Stimulated activated CD8-positive, alpha-beta memory T cell treated with anti-CD3 and anti-CD28 coated beads, Interleukin-7, amount 100 ng/mL, for 24 hours (primary cell): ENCODE measurements at regions not wholly inside any gene's neighbourhood (a gene's known extent, or its start where the extent isn't known, plus 50 kb on each side); places are given as distances from the start of the nearest gene placed in this dataset.

ENCODE experiments used
- DNase-seq: peaks from one replicate; pipeline ENCODE4 v3.0.0-alpha.2; 2020; ENCODE audit warnings: low read depth

DNA sequence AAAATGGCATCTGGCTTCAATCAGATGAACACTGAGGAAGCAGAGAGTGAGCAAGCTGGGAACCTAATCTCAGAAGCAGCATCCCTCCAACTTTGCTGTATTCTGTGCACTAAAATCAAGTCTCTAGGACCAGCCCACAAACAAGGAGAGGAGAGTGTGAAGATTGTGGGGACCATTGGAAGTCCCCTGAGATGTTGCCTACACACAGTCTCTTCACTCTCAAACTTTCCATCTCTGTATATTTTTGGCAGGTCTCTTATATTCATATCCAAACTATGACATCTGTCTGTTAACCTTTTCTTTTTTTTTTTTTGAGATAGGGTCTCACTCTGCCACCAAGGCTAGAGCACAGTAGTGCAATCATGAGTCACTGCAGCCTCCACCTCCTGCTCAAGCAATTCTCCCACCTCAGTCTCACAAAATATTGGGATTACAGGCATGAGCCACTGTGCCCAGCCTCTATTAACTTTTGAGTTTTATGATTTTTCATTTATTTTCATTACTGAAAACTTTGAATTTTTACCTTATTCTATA lies 1096.4 kb downstream of the TBC1D22A start:
- no peak for DNase-seq

DNA sequence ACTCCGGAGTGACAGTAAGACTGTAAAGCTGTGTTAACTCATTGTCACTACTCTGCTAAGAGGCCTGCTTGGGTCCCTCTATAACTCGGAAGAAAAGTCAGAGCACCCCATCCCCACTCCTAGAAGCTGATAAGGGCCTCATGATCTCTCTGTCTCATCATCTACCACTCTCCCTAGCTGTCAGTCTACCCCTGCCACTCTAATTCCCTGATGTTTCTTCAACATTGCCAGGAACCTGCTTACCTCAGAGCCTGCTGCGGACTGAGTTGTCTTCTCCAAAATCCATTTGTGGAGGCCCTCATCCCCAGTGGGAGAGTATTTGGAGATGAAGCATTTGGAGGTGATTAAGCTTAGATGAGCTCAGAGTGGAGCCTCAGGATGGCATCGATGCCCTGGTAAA lies 1092.2 kb downstream of the TBC1D22A start:
- no peak for DNase-seq

DNA sequence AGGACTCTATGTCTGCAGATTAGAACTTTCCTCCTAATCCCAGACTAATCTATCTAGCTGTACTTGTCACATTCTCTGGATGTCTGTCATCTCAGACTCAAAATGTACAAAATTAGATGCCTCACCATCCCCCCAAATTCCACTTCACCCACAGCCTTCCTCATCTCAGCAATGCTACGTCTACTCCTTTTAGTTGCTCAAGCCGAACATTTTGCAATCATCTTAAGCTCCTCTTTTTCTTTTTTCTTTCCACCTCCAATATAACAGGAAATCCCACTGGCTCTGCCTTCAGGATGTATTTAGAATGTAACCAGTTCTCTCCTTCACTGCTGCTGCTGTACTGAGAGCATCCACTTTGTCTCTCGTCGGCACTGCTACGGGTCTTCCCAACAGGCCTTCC lies 1091.8 kb downstream of the TBC1D22A start:
- no peak for DNase-seq

DNA sequence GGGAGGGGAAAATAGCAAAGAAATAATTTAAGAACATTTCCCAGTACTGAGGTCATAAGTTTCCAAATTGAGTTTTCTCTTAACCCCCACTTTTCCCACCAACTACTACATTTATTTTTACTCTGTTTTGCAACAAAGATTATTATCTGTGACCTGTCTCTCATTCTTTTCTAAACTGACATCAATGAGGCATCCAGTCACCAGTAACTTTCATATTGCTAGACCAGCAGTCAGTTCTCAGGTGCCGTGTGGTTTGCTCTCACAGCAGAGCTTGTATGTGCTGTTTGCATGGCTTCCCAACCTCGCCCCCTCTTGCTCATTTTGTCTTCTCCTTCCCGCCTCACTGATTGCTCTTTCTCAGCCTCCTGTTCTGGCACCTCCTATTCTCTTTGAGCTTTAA lies 1091.3 kb downstream of the TBC1D22A start:
- DNase-seq = no peak

DNA sequence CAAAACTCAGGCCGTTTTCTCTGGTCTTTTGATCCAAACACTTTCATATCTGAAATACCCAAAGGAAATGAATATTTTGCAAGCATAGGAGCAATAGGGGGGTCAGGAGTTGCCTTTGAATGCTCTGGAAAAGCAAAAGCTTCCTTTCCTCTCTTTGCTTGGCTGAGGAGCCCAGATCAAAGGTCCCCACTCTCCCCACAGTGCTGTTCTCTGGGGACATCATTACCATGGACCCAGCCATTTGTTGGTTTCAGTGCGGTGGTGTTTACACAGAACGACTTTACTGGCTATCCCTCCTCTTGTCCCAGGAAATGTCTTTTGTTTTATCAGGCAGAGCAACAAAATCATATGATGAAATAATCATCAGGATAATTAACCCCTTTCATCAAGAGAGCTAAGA lies 1089.1 kb downstream of the TBC1D22A start:
- no peak for DNase-seq

DNA sequence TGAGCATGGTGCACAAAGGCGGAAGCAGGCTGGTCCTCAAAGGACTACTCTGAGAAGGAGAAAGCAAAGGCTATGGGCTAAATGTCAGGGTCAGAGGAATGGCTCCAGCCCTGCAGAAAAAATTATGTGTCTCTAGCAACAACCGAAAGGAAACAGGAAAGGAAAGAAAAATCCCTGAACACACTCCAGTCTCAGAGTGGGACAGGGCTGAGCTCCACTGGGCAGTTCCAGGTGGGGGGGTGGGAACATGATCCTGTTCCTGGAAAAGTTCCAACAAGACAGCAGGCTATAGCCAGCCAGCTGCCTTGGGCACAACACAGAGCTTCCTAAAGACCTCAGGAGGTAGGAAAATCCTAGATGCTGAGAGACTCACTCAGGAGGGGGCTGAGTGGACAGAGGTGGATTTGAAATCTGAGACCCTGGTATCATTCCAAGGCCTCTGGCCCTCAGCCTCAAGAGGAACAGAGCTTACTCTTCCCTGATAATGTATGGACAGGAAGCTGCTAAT lies 1088.2 kb downstream of the TBC1D22A start:
- no peak for DNase-seq

DNA sequence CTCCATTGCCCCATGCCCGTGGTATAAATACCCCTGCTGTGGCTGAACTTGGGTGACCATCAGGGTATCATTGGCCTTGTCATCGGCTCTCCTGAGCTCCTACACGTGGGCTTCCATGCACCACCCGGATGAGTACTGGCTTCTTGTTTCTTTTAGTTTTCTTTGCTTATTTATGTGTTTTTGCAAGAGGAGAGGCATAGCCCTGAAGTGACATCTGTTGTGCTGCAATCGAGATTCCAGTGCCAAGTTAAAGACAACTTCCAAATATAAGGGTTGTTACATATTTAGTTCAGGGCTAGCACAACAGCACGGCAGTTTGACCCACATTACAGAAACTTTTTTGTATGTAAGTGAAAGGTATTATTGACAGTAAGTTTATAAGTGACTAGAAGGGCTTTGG lies 1087.1 kb downstream of the TBC1D22A start:
- no peak for DNase-seq

DNA sequence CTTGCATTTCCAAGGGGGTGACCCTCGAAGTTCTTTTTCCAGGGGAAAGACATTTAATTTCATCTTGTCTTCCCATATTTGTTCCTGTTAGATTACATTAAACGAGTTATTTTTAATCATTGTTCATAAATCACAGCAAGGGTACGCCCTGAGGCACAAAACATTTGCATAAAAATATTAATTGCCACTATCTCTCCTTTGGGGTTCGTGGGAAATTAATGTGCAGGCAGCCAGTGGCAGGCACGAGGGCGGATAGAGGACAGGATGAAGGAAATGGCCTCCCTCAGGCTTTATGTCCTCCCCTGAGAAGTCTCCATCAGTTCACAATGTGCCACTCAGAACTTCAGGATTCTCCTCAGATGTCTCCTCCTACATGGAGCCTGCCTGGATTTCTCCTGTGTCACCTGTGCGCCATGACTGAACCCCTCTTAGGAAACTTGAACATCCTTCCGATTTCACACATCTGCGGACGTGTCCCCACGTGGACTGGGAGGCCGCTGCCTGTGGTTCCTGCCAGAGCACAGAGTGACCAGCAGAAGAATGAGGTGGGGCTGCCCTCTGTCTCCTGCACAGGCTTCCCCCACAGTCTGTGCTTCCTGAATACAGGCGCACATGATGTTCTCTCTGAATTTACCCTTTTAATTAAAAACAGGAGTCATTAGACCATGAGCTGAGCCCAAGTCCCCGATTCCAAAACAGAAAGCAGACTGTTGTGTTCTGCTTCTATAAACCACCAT lies 1085.9 kb downstream of the TBC1D22A start:
- DNase-seq = no peak

DNA sequence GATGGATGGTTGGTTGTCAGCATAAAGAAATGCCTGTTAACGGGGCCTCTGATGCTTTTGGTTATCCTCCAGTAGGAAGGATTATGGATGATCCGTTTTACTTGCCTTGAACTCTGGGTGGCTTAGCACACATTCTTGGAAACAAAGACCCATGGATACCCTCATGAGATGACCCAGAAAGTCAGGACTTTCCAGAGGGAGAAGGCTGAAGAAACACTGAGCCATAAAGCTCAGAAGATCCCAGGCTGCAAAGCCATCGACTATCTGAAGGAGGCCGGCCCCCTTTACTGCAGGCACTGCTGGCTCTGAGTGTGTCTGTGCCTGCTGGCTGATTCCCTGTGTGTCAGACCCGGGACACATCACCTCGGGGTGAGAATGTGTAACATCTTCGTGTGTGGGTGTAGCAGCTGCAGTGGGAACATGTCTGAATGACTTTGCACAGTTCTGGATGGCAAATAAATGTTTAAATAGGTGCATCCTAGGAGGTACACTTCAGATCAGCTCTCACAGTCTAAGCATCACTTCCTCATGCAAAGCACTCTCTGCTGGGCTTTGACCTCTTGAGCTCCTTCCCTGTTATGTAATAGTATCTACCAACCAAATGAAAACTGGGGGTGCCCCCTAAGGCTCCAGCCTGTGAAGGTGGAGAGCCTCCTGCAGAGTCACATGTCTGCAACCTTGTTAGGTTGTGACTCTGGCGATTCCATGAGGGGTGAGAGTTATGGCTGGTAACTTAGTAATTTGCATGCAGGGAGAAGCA lies 1084.9 kb downstream of the TBC1D22A start:
- DNase-seq = no peak

DNA sequence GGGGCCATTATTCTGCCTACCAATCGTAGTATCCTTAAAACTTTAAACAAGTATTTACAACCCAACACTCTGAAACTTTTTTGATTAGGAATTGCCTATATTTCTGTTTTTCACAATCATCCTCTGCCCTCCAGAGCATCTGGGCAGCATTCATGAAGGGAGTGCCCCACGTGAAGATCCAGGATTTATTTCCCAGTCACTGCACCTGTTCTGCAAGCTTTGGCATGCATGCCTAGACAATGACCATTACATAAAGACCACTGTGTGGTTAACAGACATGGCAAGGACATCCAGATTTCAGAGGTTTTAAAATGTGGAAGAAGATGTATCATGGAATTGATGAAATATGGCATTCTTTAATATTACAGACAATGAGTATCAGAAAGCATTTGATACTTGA lies 1083.8 kb downstream of the TBC1D22A start:
- DNase-seq = no peak

DNA sequence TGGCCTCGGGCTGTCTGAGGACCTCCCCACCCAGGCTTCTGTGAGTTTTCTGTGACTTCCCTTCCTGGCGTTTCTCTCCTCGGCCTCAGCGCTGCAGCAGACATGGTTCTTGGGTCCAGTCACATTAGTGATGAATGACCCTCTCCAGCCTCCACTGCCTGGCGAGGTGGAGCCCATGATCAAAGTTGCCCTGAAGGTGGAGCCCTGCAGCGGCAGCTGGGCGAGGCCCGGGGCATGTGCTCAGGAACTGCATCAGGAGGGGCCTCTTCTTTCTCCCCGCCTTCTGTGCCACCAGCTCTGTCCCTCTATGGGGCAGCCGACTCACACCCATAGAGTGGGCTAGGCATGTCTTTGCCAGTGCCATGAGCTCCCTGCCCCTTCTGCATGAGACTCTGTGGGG lies 1079.7 kb downstream of the TBC1D22A start:
- DNase-seq = no peak

DNA sequence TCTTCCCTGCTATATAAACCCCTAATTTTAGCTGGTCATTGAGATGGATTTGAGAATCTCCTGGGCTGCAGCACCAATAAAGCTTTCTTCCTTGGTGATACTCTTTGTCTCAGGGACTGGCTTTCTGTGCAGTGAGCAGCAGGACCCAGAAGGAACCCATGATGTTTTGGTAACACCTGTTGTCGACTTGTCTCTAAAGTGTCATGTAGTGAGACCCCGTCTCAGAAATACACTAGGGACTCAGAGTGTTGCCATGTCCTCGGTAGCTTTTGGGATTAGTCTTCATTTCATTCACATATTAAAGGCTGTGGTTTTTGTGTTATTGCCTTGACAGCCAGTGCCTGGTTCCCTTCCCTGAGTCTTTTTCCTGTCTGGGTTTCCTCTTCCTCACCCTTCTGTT lies 1078.7 kb downstream of the TBC1D22A start:
- no peak for DNase-seq

DNA sequence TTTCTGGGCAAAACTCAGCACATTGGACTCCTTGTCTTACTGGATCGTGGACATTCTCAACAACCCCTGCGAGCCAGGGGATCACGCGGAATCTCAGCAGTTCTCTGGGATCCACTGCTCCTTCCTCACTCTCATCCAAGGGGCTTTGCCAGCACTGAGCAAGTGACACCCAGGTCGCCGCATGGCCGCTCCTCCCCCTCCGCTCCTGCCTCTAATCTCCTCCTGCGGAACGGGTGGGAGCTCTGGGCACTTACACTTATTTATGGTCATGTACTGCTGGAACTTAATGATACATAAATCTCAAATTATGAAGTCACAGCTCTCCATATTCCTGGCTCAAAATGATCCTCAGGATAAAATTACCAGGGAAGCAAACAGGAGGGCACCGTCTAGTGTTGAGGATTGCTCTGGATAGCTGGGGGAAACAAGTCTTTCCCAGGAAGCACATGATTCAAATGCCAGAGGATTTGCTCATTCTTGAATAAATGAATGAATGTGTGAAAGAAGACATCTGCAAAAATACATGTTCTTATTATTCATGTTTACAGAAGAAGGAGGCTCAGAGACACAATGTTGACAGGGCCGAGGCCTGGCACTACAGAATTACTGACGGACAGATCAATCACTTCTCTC lies 1077.3 kb downstream of the TBC1D22A start:
- DNase-seq = no peak

DNA sequence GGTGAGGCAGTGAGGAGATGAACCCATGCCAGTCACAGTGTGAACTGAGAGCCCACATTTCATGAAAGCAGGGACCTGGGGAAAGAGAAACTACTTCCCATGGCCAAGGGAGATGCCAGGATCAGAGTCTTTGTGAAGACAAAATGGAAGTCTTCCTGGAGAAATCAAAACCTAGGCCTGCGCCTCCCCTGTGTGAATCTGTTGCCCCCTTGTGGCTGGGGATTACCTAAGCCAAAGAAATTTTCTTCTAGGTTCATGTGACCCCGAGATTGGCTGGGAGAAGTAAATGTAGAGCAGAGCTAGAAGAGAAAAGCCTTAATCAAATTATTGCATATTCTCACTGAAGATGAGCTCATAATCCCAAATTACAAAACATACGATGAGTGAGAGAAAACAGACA lies 1075.3 kb downstream of the TBC1D22A start:
- no peak for DNase-seq

DNA sequence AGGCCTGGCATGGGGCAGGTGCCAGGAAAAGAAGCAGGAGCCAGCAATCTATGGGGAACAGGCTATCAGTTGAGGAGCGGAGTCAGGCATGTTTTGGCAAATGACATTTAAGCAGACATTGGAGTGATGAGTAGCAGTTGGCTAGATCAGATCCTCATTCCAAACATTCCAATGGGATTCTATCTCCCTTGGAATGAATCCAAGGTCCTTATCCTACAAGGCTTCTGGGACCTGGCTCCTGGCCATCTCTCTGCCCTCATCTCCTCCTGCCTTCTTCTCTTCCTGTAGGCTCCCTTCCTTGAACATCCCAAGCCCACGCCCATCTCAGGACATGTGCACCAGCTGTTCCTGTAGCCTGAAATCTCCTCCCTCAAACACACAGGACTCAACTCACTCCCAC lies 1074.5 kb downstream of the TBC1D22A start:
- no peak for DNase-seq

DNA sequence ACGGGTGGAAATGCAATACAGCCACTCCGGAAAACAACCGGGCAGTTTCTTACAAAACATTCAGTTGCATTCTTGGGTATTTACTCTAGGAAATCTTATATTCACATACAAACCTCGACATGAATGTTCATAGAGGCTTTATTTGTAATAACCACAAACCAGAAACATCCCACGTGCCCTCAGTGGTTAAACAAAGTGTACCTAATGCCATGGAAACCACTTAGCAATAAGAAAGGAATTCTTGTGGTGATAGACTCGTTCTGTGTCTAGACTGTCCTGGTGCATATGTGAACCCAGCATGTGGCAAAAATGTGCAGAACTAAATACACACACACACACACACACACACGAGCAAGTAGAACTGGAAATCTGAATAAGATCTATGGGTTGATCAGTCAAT lies 1073.3 kb downstream of the TBC1D22A start:
- DNase-seq = no peak

DNA sequence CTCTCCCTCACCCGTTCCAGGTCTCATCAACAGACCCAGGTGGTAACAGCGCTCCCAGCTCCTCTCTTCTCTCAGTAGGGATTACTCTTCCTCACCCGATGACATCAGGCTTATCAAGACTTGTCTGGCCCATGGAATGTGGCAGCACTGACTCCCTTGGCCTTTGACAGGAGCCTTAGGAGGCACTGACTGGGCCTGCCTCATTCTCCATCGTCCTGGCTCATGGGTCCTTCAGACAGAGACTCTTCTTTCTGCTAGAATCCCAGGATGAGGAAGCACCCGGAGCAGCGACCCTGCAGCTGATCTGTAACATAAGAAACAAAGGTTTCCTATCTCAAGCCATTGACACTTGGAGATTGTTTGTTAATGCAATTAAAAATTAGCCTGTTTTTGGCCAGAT lies 1063.6 kb downstream of the TBC1D22A start:
- DNase-seq = no peak

DNA sequence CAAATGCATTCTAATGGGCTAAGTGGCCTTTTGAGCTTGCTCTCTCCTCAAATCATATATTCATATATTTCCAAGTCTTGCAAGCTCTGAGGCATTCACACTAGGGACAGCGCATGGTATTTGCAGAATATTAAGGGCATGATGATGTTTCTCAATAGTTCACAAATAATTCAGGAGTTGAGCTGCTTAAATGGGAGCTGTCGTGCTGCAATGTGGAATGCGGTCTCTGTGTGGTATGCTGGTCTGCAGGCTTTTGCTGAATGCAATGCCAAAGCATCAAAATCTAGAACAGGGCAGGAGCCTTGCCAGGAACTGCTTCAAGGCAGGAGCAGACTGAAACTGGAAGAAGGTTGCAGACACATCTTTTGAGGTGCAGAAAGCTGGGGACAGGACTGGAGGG lies 1060.0 kb downstream of the TBC1D22A start:
- no peak for DNase-seq

DNA sequence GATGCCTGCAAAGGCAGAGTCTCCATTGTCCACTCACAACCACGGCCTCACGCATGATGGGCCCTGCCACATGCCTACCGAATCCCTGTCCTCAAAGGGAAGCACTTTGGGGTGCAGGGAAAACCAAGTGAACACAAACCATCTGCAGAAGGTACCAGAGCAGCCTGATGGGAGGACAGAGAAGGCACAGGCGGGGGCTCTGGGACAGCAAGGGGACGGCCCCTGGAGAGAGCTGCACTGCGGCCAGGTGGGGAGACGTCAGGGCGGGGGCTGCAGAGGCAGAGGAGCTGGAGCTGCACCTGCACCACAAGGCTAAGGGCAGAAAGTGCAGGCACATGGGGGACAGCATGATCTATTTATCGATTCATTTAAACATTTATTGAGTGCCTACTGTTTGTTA lies 1056.0 kb downstream of the TBC1D22A start:
- DNase-seq = no peak

DNA sequence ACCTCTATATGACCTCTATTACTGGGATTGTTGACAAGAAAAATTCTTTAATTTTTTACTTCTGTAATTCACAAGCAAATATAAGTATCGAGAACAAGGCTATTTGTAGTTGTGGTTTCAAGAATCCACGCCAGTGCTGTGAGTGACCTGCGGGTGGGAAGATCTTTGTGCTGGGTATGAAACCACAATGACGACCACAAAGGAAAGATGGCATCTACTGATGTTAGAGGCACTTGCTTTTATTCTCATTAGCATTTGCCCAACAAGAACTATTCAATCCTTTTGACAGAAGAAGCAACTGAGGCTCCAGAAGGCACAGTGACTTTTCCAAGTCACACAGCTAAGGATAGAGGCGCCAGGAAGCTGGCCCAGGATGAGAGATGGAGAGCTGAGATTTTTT lies 1054.9 kb downstream of the TBC1D22A start:
- no peak for DNase-seq

DNA sequence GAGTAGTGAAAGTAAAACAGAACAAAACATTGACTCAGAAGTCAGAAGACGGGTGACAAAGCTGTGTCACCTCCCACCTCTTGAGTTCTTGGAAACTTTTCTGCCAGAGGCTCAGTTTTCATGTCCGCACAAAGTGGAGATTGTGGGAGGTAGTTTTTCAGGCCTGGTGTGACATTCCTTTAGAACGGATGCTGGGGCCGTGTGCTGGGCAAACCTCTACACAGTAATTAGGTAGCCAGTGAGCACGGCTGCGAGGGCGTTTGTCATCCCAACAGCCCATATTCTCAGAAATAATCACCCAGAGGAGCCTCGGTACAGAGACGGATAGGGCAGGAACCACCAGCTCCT lies 1054.4 kb downstream of the TBC1D22A start:
- no peak for DNase-seq

DNA sequence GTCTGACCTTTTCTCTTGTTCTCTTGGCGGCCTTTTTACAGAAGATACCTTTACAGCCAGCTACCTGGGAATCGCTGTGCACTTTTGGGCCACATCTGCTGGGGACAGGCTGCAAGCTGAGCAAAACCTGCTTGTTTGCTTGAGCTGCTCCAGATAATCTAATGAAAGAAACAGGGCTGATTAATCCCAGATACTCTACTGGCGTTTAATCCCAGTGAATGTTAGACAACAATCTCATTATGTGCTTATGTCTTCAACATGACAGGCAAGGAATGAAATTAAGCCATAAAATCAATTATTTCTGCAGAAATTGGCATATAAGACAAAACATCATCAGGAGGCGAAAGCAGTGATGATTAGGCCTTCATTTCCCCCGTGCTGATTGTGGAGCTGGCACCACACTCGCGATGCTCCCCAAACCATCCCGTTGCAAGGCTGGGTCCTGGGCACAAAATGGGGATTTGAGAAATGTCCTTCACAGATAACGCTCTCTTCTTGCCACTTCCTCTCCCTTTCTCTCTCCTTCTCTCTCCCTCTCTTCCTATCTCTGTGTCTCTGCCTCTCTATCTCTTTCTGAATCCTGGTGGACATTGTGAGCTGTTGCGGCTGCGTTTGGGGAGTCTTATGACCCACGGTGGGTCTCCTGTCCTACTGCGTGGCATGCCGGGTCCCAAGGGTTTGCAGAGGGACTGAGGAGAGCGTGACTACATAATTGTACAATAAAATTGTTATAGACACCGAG lies 1053.8 kb downstream of the TBC1D22A start:
- DNase-seq = no peak
